Hepatocyte (in vitro differentiated cells): ENCODE measurements at regions not wholly inside any gene's neighbourhood (a gene's known extent, or its start where the extent isn't known, plus 50 kb on each side); places are given as distances from the start of the nearest gene placed in this dataset.

Experiments
- EZH2 ChIP-seq: fragments of 200-600 bp; sonication (generic); IDR thresholded peaks from 2 replicates; pipeline ENCODE4 v1.6.1; 2016; ENCODE audit warnings: antibody characterized with exemption, mild to moderate bottlenecking, borderline replicate concordance
- TF ChIP-seq, protein P1 (sequence below): fragments of 200-600 bp; sonication (generic); IDR thresholded peaks from 2 replicates; pipeline ENCODE4 v1.5.1; 2016; ENCODE audit warnings: antibody characterized with exemption, mild to moderate bottlenecking; ENCODE audit not compliant: poor library complexity

DNA sequence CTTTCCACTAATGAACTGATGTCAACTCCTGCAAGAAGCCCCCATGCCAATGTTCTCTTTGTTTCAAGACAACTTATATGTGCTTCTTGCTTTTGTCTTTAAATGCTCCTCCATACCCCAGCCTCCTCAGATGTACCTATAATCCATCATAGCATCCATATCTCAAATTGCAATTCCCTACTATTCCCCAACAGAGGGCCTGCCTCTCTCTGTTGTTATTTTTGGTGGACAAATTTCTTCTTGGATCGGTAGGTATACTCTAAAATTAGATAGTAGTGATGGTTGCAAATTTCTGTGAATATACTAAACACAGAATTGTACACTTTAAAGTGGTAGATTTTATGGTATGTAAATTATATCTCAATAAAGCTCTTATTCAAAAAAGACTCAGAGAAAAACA lies 820.1 kb downstream of the METTL4 start:
- TF ChIP-seq, protein P1, sequence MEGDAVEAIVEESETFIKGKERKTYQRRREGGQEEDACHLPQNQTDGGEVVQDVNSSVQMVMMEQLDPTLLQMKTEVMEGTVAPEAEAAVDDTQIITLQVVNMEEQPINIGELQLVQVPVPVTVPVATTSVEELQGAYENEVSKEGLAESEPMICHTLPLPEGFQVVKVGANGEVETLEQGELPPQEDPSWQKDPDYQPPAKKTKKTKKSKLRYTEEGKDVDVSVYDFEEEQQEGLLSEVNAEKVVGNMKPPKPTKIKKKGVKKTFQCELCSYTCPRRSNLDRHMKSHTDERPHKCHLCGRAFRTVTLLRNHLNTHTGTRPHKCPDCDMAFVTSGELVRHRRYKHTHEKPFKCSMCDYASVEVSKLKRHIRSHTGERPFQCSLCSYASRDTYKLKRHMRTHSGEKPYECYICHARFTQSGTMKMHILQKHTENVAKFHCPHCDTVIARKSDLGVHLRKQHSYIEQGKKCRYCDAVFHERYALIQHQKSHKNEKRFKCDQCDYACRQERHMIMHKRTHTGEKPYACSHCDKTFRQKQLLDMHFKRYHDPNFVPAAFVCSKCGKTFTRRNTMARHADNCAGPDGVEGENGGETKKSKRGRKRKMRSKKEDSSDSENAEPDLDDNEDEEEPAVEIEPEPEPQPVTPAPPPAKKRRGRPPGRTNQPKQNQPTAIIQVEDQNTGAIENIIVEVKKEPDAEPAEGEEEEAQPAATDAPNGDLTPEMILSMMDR: no peak
- TF ChIP-seq EZH2: no peak
